GM18907 (cell line): ENCODE measurements at regions not wholly inside any gene's neighbourhood (a gene's known extent, or its start where the extent isn't known, plus 50 kb on each side); places are given as distances from the start of the nearest gene placed in this dataset.

ENCODE experiments used
- ATAC-seq: cut with Tn5 transposase; IDR thresholded peaks from one replicate; pipeline ENCODE4 v1.9.1; 2021; ENCODE audit warnings: mild to moderate bottlenecking, moderate library complexity; ENCODE audit not compliant: unreplicated experiment

- ATAC-seq: no peak
Measured at GRCh38 chr5:158309088-158309807, 450.3 kb upstream of the CLINT1 start.

- ATAC-seq: no peak
Measured at GRCh38 chr5:158308429-158309025, 449.6 kb upstream of the CLINT1 start.

GRCh38 chr5:158305861-158306260 is 446.9 kb upstream of the CLINT1 start:
- ATAC-seq: no peak

GRCh38 chr5:158304607-158305006 is 445.7 kb upstream of the CLINT1 start:
- ATAC-seq: no peak

DNA sequence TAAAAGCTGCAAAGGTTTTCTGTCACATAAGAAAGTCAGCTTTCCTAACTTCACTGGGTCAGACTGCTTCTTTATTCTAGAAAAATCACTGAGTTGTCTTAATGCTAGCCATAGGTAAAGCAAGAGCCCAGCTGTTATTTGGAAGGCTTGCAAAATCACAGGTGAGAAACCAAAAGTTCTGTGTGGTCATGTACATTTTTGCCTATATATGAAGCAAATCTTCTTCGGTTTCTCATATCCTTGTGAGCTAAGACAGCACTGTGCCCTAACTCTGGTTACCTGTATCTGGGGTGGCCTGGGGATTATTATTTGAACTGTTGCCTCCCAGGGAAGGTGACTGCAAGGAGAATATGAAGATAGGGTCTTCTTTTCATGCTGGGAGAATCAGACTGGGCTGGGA is 444.9 kb upstream of the CLINT1 start:
- no peak for ATAC-seq

DNA sequence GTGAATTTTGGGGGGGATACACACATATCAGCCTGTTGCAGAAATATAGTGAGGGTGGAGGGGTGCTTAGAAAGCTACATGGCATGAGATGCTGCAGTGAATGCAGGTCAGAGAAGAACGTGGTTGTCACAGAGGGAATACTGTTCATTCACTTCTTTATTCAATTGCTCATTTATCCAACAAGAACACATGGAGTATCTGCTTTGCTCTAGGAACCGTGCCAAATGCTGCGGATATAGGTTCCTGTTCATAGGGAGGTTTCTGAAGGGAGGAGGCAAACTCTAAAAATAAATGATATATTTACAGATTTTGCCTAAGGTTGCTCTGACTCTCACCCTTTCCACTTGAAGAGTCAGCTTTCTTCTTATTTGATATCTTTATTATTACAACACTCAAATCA is 444.3 kb upstream of the CLINT1 start:
- no peak for ATAC-seq

GRCh38 chr5:158302029-158302428 is 443.1 kb upstream of the CLINT1 start:
- ATAC-seq: no peak

DNA sequence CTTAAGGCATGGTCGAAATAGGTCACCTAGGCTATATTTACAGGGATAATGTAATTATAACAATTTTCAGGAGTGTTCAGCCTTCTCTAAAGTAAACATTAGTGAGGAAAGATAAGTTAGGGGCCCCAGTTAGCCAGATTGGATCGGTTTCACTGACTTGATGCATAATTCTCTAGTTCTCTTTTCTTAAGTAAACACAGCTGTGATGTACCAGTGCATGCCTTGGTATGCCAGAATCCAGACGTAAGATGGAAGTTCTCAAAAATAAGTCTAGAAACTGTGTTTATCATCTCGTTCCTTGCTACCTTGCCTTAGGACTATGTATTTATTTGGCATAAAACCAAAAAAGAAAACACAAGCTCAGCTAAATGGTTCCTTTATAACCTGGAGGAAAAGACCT is 442.2 kb upstream of the CLINT1 start:
- ATAC-seq: no peak

DNA sequence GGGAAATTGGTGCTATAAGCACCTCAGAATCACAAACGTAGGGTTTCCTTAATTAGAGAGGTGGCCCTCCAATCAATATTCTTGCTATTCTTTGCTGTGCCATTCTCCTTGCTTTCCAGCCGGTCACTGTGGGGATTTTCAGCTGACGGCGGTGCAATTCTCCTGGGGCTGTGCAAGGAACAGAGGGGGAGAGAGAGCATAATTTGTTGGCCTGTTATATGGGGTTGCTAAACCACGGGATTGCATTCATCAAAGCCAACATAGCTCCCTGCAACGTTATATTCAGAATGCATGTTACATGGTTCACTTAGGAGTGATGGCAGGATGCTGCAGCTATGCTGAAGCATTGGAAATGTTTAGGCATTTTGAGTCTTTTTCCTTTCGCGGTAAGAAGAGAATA is 441.3 kb upstream of the CLINT1 start:
- no peak for ATAC-seq

- ATAC-seq: no peak
Measured at GRCh38 chr5:158297002-158297527, 438.1 kb upstream of the CLINT1 start.

- ATAC-seq: no peak
Measured at GRCh38 chr5:158294701-158295100, 435.8 kb upstream of the CLINT1 start.

GRCh38 chr5:158292981-158293380 is 434.0 kb upstream of the CLINT1 start:
- ATAC-seq: no peak

DNA sequence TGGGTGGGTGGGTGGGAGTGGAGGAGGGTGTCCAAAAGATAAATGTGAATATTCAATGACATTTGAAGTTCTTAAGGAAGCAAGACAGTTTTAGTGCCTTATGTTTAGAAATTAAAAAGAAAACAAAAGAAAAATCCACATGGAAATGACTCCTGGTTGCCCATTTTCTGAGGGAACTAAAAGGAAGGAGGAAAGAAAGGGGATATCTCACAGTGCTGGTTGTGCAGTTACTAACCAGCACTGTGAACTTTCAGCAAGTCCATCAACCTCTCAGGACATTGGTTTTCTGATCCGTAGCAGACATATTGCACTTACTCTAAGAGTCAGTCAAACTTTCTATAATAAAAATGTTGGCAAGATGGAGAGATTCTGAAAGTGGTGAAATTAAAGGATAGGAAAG is 431.0 kb upstream of the CLINT1 start:
- no peak for ATAC-seq

- ATAC-seq: no peak
Measured at GRCh38 chr5:158288272-158288657, 429.3 kb upstream of the CLINT1 start.

- ATAC-seq: no peak
Measured at GRCh38 chr5:158287643-158288271, 428.8 kb upstream of the CLINT1 start.

DNA sequence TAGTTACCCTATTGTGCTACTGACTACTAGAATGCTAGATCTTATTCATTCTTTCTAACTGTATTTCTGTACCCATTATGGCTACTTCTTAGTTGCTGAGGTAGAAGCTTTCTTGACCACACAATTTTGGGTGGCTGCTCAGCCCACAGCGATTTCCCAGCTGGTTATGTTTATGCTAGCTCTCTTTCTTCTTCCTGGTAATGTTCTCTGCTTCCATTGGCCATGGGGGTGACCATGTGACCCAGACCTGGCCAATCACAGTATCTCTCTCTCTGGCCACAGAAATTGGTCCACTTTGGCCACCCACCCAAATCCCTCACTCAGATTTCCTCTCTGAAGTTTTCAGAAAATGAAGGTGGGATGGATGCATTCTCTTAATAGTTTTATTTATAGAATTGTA is 427.9 kb upstream of the CLINT1 start:
- ATAC-seq: no peak

DNA sequence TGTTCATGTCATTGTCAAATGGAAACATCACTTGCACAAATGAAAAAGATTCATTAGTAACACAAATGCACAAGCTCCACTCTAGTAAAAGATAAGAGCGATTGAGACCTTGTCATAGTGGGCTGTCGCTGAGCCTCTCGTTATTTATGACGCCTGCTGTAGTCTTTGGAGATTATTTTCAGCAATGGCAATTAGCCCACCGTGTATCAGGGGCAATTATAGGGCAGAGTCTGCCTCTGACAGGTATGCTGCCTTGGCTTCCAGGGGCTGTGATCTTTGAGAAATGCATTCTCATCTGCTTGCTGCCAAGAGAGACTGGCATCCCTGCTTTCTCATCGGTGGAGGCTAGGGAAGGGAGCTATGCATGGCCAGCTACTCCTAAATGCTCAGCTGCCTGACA is 426.8 kb upstream of the CLINT1 start:
- ATAC-seq: no peak

DNA sequence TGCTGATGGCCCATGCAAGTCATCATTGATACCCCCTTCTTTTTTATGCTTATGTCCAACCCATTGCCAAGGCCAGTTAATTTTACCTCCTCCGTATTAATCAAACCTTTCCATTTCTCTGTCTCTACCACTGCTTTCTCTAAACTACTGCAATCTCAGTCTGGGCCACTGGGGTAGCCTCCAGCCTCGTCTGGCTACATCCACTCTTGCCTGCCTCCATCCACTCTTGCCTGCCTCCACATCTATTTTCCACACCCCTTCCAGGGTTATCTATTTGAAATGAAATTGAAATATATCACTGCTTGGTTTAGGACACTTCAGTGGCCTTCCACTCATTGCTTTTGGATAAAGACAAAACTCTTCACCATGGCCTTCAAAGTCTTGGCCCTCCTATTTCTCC is 425.3 kb upstream of the CLINT1 start:
- no peak for ATAC-seq

DNA sequence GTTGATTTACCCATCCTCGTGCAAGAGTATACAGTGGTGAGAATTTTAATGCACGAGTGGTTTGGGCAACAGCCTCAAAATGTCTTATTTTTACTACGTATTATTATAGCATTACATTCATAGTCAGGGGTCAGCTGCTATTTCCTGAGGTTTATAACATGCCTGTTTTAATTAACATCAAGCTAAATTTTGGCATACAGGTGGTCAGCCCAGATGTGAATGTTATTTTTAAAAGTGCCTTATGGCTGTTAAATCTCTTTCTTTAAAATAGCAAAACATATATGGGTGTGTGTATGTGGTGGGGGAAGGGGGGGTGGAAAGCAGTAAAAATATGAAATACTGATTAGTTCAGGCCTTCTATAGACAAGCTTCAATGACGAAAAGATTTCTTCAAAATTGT is 424.5 kb upstream of the CLINT1 start:
- ATAC-seq: no peak

GRCh38 chr5:158278216-158278925 is 419.4 kb upstream of the CLINT1 start:
- no peak for ATAC-seq

DNA sequence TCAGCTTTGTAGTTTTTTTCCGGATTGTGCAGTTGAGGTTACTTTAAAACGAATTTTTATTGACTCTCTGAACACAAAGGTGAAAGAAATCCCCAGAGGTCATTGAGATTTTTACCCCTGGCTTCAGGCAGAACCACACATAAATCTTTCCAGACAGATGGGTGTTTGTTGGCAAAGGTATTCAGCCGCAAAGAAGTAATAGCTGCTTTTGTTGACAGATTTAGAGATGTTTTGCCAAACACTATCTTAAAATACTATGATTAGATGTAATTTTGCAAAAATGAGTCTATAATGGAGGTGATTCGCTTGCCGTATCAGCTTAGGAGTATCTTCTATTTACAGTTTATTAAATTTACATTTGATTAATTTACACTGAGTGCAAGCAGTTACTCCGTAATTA is 418.3 kb upstream of the CLINT1 start:
- ATAC-seq: no peak

DNA sequence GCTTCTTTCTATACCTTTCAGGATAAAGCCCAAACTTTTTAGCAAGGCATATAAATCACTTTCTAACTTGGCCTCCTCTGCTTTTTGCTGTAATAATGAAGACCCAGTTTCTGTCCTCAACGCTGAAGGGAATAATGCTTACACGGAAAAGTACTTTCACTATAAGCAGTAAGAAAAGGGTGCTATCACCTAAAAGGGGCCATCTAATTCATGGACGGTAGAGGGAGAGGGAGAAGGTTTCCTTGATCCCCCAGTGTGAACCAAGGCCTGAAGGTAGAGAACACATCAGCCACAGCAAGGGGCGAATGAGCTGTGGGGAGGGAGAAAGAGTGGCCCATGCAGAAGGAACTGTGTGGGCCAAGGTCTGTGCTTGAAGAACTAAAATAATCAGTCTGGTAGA is 417.7 kb upstream of the CLINT1 start:
- ATAC-seq: no peak
